ENCODE measurements at regions not wholly inside any gene's neighbourhood (a gene's known extent, or its start where the extent isn't known, plus 50 kb on each side); places are given as distances from the start of the nearest gene placed in this dataset.
"Not testable (repeated sequence)": the region's sequence is repeated elsewhere in the genome, so short reads cannot be mapped to it uniquely, and the experiment has no call there.

DNA sequence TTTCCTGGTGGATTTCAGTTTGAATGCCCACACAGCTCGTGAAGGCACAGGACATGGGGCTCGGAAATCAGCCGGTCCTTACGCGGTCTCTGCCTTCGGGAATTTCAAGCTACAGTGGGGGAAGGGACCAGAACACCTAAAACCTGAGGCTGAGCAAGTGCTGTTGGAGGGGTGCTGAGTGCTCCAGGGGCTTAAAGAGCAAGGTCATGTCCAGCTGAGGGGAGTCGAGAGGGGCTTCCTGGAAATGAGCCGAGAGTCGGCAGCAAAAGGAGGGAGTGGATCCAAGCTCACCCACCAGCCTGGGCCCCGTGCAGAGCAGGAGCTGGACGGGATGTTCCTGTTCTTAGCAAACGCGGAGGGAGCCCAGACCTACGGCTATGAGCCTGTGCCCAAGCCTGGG, 73.2 kb upstream of the RPL38 start:
- in situ Hi-C loops (cut with HindIII; ENCODE audit: low pct_unique_long_range_greater_than_20kb, low sequenced_read_pairs): no loop called here
- no peak for DNase-seq (ENCODE audit: low read depth in 1 of 2, low spot score in 1 of 2)
- no peak for TF ChIP-seq JUND (IDR thresholded peaks at IDR 0.05; ENCODE audit: low read depth)

GRCh38 chr17:74130841-74131240, 72.6 kb upstream of the RPL38 start:
- TF ChIP-seq JUND (IDR thresholded peaks at IDR 0.05; ENCODE audit: low read depth): no peak
- in situ Hi-C loops (cut with HindIII; ENCODE audit: low pct_unique_long_range_greater_than_20kb, low sequenced_read_pairs): no loop called here
- no peak for DNase-seq (ENCODE audit: low read depth in 1 of 2, low spot score in 1 of 2)

GRCh38 chr17:74132354-74132753, 71.1 kb upstream of the RPL38 start:
- DNase-seq (ENCODE audit: low read depth in 1 of 2, low spot score in 1 of 2): peak in 1 of 2 experiments; percentile 47

GRCh38 chr17:74133740-74134139, 69.7 kb upstream of the RPL38 start:
- in situ Hi-C loops (cut with HindIII; ENCODE audit: low pct_unique_long_range_greater_than_20kb, low sequenced_read_pairs): no loop called here
- no peak for DNase-seq (ENCODE audit: low read depth in 1 of 2, low spot score in 1 of 2)
- no peak for TF ChIP-seq JUND (IDR thresholded peaks at IDR 0.05; ENCODE audit: low read depth)

More at GRCh38 chr17:74132354-74132753, 71.1 kb upstream of the RPL38 start:
- no peak for TF ChIP-seq JUND (IDR thresholded peaks at IDR 0.05; ENCODE audit: low read depth)
- in situ Hi-C loops (cut with HindIII; ENCODE audit: low pct_unique_long_range_greater_than_20kb, low sequenced_read_pairs): no loop called here

DNA sequence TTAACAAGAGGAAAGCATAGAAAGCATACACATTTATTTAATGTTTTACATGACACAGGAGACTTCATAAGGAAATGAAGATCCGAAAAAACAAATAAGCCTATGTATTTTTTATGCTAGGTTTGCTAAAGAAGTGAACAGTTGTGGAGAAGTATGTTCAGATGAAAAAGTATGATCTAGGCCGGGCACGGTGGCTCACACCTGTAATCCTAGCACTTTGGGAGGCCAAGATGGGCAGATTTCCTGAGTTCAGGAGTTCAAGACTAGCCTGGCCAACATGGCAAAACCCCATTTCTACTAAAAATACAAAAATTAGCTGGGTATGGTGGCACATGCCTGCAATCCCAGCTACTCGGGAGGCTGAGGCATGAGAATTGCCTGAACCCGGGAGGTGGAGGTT, 69.2 kb upstream of the RPL38 start:
- in situ Hi-C loops (cut with HindIII; ENCODE audit: low pct_unique_long_range_greater_than_20kb, low sequenced_read_pairs); DNase-seq (ENCODE audit: low read depth in 1 of 2, low spot score in 1 of 2): not testable (repeated sequence)

DNA sequence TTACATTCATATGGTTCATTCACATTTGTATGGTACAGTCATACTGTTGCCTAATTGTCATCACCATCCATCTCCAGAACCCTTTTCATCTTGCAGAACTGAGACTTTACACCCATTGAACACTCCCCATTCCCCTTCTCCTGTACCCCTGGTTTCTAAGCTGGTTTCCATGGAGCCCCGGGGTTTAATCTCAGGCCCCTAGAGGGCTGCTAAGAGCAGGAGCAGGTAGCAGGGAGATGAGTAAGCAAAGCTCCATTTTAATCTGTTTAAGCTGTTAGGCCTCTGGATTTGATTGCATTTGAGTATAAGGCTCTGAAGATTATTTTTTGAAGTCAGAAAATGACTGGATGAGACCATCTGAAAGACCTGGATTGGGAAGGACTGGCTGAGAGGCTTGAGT, 68.5 kb upstream of the RPL38 start:
- in situ Hi-C loops (cut with HindIII; ENCODE audit: low pct_unique_long_range_greater_than_20kb, low sequenced_read_pairs): no loop called here
- no peak for DNase-seq (ENCODE audit: low read depth in 1 of 2, low spot score in 1 of 2)
- TF ChIP-seq JUND (IDR thresholded peaks at IDR 0.05; ENCODE audit: low read depth): no peak

- no peak for TF ChIP-seq JUND (IDR thresholded peaks at IDR 0.05; ENCODE audit: low read depth)
- in situ Hi-C loops (cut with HindIII; ENCODE audit: low pct_unique_long_range_greater_than_20kb, low sequenced_read_pairs): no loop called here
- DNase-seq (ENCODE audit: low read depth in 1 of 2, low spot score in 1 of 2): no peak
Measured at GRCh38 chr17:74135391-74136167, 67.9 kb upstream of the RPL38 start.

DNA sequence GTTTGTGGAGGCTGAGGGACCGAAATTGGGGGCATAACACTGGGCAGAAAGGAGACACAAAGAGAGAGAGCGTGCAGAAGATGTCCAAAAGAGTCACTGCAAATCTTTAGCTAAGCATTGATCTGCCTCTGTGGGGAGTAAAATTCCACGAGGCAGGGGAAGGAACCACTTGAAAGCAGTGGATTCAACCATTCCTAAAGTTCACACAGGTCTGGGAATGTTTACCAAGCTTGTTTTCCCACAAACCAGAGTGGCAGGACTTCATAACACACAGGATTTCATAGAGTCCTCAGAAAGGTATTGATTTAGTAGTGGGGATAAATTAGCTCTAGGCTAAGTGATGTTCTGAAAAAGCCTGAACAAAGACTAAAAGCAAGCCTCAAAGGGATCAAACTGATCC, 66.1 kb upstream of the RPL38 start:
- no peak for TF ChIP-seq JUND (IDR thresholded peaks at IDR 0.05; ENCODE audit: low read depth)
- in situ Hi-C loops (cut with HindIII; ENCODE audit: low pct_unique_long_range_greater_than_20kb, low sequenced_read_pairs): no loop called here

GRCh38 chr17:74139120-74139519, 64.4 kb upstream of the RPL38 start:
- in situ Hi-C loops (cut with HindIII; ENCODE audit: low pct_unique_long_range_greater_than_20kb, low sequenced_read_pairs): no loop called here
- no peak for TF ChIP-seq JUND (IDR thresholded peaks at IDR 0.05; ENCODE audit: low read depth)
- no peak for DNase-seq (ENCODE audit: low read depth in 1 of 2, low spot score in 1 of 2)

More for the DNA sequence above, 66.1 kb upstream of the RPL38 start:
- DNase-seq (ENCODE audit: low read depth in 1 of 2, low spot score in 1 of 2): peak in 1 of 2 experiments; percentile 65

- no peak for DNase-seq (ENCODE audit: low read depth in 1 of 2, low spot score in 1 of 2)
- in situ Hi-C loops (cut with HindIII; ENCODE audit: low pct_unique_long_range_greater_than_20kb, low sequenced_read_pairs): no loop called here
- no peak for TF ChIP-seq JUND (IDR thresholded peaks at IDR 0.05; ENCODE audit: low read depth)
Measured at GRCh38 chr17:74140282-74140681, 63.2 kb upstream of the RPL38 start.

GRCh38 chr17:74141612-74142011, 61.9 kb upstream of the RPL38 start:
- DNase-seq (ENCODE audit: low read depth in 1 of 2, low spot score in 1 of 2): no peak
- in situ Hi-C loops (cut with HindIII; ENCODE audit: low pct_unique_long_range_greater_than_20kb, low sequenced_read_pairs): no loop called here
- no peak for TF ChIP-seq JUND (IDR thresholded peaks at IDR 0.05; ENCODE audit: low read depth)

GRCh38 chr17:74143318-74143717, 60.2 kb upstream of the RPL38 start:
- DNase-seq (ENCODE audit: low read depth in 1 of 2, low spot score in 1 of 2); in situ Hi-C loops (cut with HindIII; ENCODE audit: low pct_unique_long_range_greater_than_20kb, low sequenced_read_pairs): not testable (repeated sequence)

DNA sequence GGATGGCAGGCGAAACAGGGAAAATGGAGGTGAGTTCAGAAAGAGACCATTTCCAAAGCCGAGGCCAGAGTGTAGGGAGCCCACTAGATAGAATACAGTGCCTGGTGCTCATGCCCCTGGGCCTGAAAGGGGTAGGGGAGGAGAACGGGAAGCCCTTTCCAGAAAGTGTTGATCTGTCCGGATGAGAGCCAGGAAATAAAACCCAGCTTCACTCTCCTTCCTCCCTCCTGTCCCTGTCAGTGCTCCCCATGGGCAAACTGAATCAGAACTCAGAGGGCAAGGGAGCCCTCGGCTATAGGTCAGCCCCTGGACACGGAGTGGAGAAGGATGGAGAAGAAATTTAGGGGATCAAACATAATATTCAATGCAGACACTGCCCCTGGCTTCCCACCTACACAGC, 57.7 kb upstream of the RPL38 start:
- no peak for DNase-seq (ENCODE audit: low read depth in 1 of 2, low spot score in 1 of 2)
- no peak for TF ChIP-seq JUND (IDR thresholded peaks at IDR 0.05; ENCODE audit: low read depth)
- in situ Hi-C loops (cut with HindIII; ENCODE audit: low pct_unique_long_range_greater_than_20kb, low sequenced_read_pairs): no loop called here

DNA sequence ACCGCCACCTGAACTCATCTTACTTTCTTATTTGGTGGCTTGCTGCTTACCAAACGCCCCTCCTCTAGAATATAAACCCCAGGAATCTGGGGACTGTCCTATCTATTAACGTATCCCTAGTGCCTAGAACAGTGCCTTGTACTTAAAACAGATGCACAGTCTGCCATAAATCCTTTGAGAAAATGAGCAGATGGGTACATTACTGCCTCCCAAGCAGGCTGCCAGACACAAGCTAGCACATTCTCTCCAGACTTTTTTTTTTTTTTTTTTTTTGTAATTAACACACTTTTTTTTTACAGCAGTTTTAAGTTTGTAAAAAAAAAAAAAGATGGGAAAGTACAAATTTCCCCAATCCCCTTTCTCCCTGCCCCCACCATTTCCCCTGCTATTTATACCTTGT, 57.3 kb upstream of the RPL38 start:
- in situ Hi-C loops (cut with HindIII; ENCODE audit: low pct_unique_long_range_greater_than_20kb, low sequenced_read_pairs): no loop called here
- DNase-seq (ENCODE audit: low read depth in 1 of 2, low spot score in 1 of 2): no peak
- TF ChIP-seq JUND (IDR thresholded peaks at IDR 0.05; ENCODE audit: low read depth): no peak

All from T47D (cell line).